AG10803 (cell line): ENCODE measurements at regions not wholly inside any gene's neighbourhood (a gene's known extent, or its start where the extent isn't known, plus 50 kb on each side); places are given as distances from the start of the nearest gene placed in this dataset.

Experiments
- DNase-seq: peaks from one replicate; pipeline ENCODE4 v3.0.0; 2010; ENCODE audit warnings: low read depth
- H3K4me3 ChIP-seq: 2 replicates; pipeline ENCODE4 v1.5.1; 2011; ENCODE audit warnings: mild to moderate bottlenecking, low read length, control low read depth
- TF ChIP-seq, protein P1 (sequence below): conservative IDR thresholded peaks from 2 replicates; pipeline ENCODE4 v1.5.1; 2011; ENCODE audit warnings: mild to moderate bottlenecking, low read length, control low read depth, inconsistent platforms

- DNase-seq = no peak
- TF ChIP-seq, protein P1, sequence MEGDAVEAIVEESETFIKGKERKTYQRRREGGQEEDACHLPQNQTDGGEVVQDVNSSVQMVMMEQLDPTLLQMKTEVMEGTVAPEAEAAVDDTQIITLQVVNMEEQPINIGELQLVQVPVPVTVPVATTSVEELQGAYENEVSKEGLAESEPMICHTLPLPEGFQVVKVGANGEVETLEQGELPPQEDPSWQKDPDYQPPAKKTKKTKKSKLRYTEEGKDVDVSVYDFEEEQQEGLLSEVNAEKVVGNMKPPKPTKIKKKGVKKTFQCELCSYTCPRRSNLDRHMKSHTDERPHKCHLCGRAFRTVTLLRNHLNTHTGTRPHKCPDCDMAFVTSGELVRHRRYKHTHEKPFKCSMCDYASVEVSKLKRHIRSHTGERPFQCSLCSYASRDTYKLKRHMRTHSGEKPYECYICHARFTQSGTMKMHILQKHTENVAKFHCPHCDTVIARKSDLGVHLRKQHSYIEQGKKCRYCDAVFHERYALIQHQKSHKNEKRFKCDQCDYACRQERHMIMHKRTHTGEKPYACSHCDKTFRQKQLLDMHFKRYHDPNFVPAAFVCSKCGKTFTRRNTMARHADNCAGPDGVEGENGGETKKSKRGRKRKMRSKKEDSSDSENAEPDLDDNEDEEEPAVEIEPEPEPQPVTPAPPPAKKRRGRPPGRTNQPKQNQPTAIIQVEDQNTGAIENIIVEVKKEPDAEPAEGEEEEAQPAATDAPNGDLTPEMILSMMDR = no peak
- H3K4me3 ChIP-seq = no peak overlapping the region
These were observed 69.8 kb upstream of the SPATA12 start for GRCh38 chr3:56990641-56991015.

DNA sequence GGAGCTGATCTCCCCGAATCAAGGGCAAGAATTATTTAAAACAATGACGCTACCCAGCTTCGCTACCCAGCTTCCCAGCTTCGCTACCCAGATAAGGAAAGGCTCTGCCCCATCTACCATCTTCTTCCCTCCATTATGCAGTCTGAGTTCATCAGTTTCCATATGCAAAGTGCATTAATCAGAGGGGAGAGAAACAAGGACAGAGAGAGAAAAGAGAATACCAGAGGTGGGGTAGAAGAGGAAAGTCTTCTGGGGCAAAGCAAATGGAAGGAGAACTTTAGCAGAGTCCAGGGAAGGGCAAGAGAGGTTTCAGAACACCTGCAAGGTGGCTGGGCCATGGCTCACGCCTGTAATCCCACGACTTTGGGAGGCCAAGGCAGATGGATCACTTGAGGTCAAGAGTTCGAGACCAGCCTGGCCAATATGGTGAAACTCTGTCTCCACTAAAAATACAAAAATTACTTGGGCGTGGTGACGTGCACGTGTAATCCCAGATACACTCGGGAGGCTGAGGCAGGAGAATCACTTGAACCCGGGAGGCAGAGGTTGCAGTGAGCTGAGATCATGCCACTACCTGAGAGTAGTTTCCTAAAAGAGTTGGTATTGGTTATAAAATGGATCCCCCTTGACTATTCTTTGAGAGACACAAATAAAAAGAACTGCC is 70.4 kb upstream of the SPATA12 start:
- H3K4me3 ChIP-seq = no peak overlapping the region
- DNase-seq = no peak
- TF ChIP-seq, protein P1 = no peak

DNA sequence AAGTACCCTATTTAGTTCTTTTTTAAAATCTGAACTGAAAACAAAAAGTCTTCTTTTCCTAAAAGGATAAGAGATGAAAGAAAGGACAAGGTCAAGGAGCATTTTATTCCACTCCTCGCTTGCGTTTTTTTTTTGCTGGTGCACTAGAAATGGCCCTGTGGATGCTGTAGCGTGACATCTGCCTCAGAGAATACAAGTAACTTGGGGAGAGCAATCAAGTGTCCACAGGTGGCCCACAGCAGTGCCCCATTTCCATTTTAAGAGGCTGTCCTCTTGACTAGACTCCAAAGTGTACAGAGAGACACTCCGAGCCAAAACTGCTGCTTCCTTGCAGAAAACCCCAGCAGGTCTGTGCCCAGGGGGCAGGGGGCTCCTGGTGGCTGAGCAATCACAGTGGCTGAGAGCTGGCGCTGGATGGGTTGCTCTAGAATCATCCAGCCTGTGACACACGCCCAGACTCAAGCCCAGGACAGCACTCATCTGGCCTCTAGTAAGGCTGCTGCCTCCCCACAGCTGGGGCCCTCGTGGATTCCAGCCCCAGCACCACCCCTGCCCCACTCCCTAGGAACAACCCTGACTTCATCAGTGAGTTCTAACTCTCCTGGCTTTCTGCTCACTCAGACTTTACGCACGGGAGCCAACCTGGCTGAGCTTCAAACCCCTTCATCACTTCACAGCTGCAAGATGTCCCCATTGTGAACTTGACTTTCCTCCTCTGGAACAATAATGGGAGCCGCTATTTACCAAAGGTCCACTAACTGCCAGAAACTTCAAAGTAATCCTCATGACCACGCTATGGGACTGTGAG is 71.1 kb upstream of the SPATA12 start:
- H3K4me3 ChIP-seq = no peak overlapping the region
- TF ChIP-seq, protein P1 = no peak
- DNase-seq = peak; percentile 49

DNA sequence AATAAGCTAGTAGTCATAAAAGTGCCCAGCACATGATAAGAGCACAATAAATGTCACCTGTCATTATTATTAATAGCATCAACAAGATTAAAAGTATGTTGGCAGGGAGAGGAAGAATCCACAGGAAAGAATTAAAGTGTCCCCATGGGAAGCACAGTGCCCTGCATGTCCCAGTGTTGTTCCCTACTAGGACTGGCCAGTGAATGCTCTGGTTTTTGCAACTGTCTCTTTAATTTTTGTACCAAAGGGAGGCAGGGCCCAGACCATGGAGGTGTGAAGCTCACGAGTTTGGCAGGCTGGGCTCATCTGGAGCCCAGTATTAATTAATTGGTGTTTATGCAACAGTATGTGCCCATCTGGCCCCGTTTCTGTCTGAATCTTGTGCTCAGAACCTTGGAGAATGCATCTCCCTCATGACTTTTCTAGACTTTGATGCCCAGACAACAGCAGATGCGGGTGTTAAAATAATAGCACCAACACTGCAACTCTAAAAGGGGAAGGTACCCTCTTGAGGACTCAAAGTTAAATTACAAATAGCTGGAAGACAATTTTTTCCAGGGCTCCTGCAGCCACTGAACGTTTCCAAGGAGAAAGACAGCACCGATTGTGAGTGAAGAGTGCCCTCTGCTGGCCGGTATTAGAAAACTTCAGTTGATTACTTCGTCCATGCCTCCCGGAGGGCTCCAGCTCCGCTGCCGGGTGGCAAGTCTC is 71.9 kb upstream of the SPATA12 start:
- DNase-seq = peak; percentile 73
- TF ChIP-seq, protein P1 = peak; percentile 81
- H3K4me3 ChIP-seq = no peak overlapping the region

DNA sequence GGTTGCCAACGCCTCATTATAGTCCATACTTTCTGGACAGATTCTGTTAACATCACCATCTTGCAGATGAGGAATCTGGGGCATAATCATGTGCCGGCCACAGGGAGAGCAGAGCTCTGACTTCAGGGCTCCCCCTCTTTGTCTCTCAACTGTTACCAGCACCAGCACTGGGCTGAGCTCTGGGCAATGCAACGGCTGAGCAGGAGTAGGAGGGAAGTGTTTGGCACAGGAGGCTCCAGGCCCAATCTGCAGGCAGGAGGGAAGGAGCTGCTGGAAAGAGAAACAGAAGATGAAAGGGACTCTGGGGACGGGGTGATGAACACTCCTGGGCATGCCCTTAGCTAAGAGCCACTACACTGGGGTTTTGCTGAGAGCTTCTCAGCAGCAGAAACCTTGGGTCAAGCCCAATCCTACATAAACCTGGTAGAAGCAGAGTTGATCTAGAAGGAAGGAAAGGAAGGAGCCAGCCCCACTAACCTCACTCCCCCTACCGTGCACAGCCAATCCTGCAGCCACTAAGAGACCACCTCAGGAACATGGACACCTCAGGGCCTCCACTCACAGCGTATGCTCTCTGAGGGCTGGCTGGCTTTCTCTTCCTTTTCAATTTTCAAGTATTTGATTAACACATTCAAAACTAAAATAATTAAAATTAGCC is 73.1 kb upstream of the SPATA12 start:
- TF ChIP-seq, protein P1 = no peak
- DNase-seq = no peak
- H3K4me3 ChIP-seq = no peak overlapping the region

- no peak for DNase-seq
- H3K4me3 ChIP-seq = no peak overlapping the region
- TF ChIP-seq, protein P1 = no peak
These were observed 74.1 kb upstream of the SPATA12 start for GRCh38 chr3:56986347-56986746.
